ENCODE measurements at regions not wholly inside any gene's neighbourhood (a gene's known extent, or its start where the extent isn't known, plus 50 kb on each side); places are given as distances from the start of the nearest gene placed in this dataset.
"Not testable (repeated sequence)": the region's sequence is repeated elsewhere in the genome, so short reads cannot be mapped to it uniquely, and the experiment has no call there.

- H3K9me3 Mint-ChIP-seq, result peaks cover 94% of the 10 kb centered on the region
- DNase-seq; H3K36me3 Mint-ChIP-seq (ENCODE audit: low read depth); H3K4me3 Mint-ChIP-seq; H3K27me3 Mint-ChIP-seq (ENCODE audit: low read depth, poor library complexity); H3K27ac Mint-ChIP-seq; H3K4me1 Mint-ChIP-seq: not testable (repeated sequence)
Observed at GRCh38 chr21:5242732-5243131, 5278.7 kb upstream of the TPTE start.

DNA sequence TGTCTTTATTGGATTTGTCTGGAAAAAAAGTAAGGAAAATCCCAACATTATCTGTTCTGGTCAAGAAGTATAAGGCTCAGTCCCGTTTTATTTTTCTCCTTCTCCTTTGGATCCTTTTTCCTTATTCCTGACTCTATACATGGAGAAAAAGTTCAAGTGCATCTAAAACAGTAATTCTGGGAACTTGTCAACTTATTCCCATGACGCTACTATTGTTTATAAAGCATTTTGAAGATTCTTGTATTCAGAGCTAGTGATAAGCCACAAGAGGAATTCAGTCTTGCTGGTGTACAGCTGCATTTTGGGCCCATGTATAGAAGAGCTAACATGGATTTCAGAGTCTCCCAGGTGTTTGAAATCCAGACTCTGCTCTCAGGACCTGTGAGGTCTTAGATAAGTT is 5278.1 kb upstream of the TPTE start:
- H3K36me3 Mint-ChIP-seq (ENCODE audit: low read depth); H3K4me1 Mint-ChIP-seq; DNase-seq; H3K4me3 Mint-ChIP-seq; H3K27me3 Mint-ChIP-seq (ENCODE audit: low read depth, poor library complexity); H3K27ac Mint-ChIP-seq: not testable (repeated sequence)
- H3K9me3 Mint-ChIP-seq, result peaks cover 94% of the 10 kb centered on the region

- H3K27ac Mint-ChIP-seq; H3K27me3 Mint-ChIP-seq (ENCODE audit: low read depth, poor library complexity); H3K36me3 Mint-ChIP-seq (ENCODE audit: low read depth); H3K4me1 Mint-ChIP-seq; DNase-seq; H3K4me3 Mint-ChIP-seq: not testable (repeated sequence)
- peaks cover 97% of the 10 kb centered on the region for H3K9me3 Mint-ChIP-seq
Observed at GRCh38 chr21:5243715-5244375, 5277.5 kb upstream of the TPTE start.

DNA sequence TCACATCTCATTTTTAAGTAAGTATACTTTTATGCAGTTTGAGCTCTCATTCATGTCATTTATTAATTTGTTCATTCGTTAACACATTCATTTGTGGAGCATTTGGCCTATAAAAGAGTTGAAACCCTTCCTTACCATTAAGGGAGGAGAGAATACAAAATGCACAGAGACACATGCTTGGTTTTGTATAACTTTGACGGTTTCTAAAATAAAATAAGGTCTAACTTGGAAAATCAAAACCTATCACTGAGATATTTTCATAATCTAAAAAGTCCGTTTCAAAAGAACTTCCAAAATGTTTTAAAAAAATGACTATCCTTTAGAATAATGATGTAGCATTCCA is 5277.0 kb upstream of the TPTE start:
- H3K4me1 Mint-ChIP-seq; H3K27me3 Mint-ChIP-seq (ENCODE audit: low read depth, poor library complexity); DNase-seq; H3K4me3 Mint-ChIP-seq; H3K36me3 Mint-ChIP-seq (ENCODE audit: low read depth); H3K27ac Mint-ChIP-seq: not testable (repeated sequence)
- peaks cover 97% of the 10 kb centered on the region for H3K9me3 Mint-ChIP-seq

GRCh38 chr21:5244954-5245353 is 5276.4 kb upstream of the TPTE start:
- H3K27me3 Mint-ChIP-seq (ENCODE audit: low read depth, poor library complexity); H3K27ac Mint-ChIP-seq; H3K36me3 Mint-ChIP-seq (ENCODE audit: low read depth); H3K4me1 Mint-ChIP-seq; H3K4me3 Mint-ChIP-seq; DNase-seq: not testable (repeated sequence)
- H3K9me3 Mint-ChIP-seq, result peaks cover 97% of the 10 kb centered on the region

GRCh38 chr21:5246416-5246815 is 5275.0 kb upstream of the TPTE start:
- not testable (repeated sequence) for DNase-seq; H3K36me3 Mint-ChIP-seq (ENCODE audit: low read depth); H3K4me3 Mint-ChIP-seq; H3K27me3 Mint-ChIP-seq (ENCODE audit: low read depth, poor library complexity); H3K27ac Mint-ChIP-seq; H3K4me1 Mint-ChIP-seq
- H3K9me3 Mint-ChIP-seq, result peaks cover 98% of the 10 kb centered on the region

- DNase-seq, result not testable (repeated sequence)
Observed at GRCh38 chr21:5247399-5247798, 5274.0 kb upstream of the TPTE start.

DNA sequence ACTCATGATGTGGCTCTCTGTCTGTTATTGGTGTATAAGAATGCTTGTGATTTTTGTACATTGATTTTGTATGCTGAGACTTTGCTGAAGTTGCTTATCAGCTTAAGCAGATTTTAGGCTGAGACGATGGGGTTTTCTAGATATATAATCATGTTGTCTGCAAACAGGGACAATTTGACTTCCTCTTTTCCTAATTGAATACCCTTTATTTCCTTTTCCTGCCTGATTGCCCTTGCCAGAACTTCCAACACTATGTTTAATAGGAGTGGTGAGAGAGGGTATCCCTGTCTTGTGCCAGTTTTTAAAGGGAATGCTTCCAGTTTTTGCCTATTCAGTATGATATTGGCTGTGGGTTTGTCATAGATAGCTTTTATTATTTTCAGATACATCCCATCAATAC is 5271.3 kb upstream of the TPTE start:
- not testable (repeated sequence) for H3K27me3 Mint-ChIP-seq (ENCODE audit: low read depth, poor library complexity); H3K4me3 Mint-ChIP-seq; DNase-seq; H3K27ac Mint-ChIP-seq; H3K4me1 Mint-ChIP-seq; H3K36me3 Mint-ChIP-seq (ENCODE audit: low read depth)
- peaks cover 95% of the 10 kb centered on the region for H3K9me3 Mint-ChIP-seq

More at GRCh38 chr21:5247399-5247798, 5274.0 kb upstream of the TPTE start:
- not testable (repeated sequence) for H3K4me3 Mint-ChIP-seq; H3K4me1 Mint-ChIP-seq; H3K27me3 Mint-ChIP-seq (ENCODE audit: low read depth, poor library complexity); H3K36me3 Mint-ChIP-seq (ENCODE audit: low read depth); H3K27ac Mint-ChIP-seq
- H3K9me3 Mint-ChIP-seq, result peaks cover 98% of the 10 kb centered on the region

GRCh38 chr21:5251162-5251561 is 5270.2 kb upstream of the TPTE start:
- H3K9me3 Mint-ChIP-seq, result peaks cover 84% of the 10 kb centered on the region
- not testable (repeated sequence) for DNase-seq; H3K27me3 Mint-ChIP-seq (ENCODE audit: low read depth, poor library complexity); H3K4me1 Mint-ChIP-seq; H3K27ac Mint-ChIP-seq; H3K36me3 Mint-ChIP-seq (ENCODE audit: low read depth); H3K4me3 Mint-ChIP-seq

GRCh38 chr21:5251866-5252265 is 5269.5 kb upstream of the TPTE start:
- not testable (repeated sequence) for H3K4me1 Mint-ChIP-seq; H3K36me3 Mint-ChIP-seq (ENCODE audit: low read depth); H3K27ac Mint-ChIP-seq; DNase-seq; H3K4me3 Mint-ChIP-seq; H3K27me3 Mint-ChIP-seq (ENCODE audit: low read depth, poor library complexity)
- peaks cover 77% of the 10 kb centered on the region for H3K9me3 Mint-ChIP-seq

Data from nephron progenitor cell (in vitro differentiated cells).